Body of pancreas (tissue), 4 donors: ENCODE measurements at regions not wholly inside any gene's neighbourhood (a gene's known extent, or its start where the extent isn't known, plus 50 kb on each side); places are given as distances from the start of the nearest gene placed in this dataset.
"Not testable (repeated sequence)": the region's sequence is repeated elsewhere in the genome, so short reads cannot be mapped to it uniquely, and the experiment has no call there.

Experiments used
- ATAC-seq: fragments of 150-250 bp; one replicate; pipeline ENCODE4 v1.9.1; 2016
- DNase-seq, 4 donors: peaks; one replicate each; pipeline ENCODE4 v3.0.0-alpha.2; 2019
- H3K27ac ChIP-seq, 4 donors: fragments of 200-600 bp; sonication (generic); 1 replicate in 3 of 4; 2 replicates in 1 of 4; pipeline versions ENCODE4 v1.5.1 to v1.6.1; 2016 to 2019; ENCODE audit warnings: mild to moderate bottlenecking in 1 of 4, mixed read lengths in 1 of 4, moderate library complexity in 1 of 4
- H3K27me3 ChIP-seq, 2 donors: fragments of 200-600 bp; sonication (generic); one replicate each; pipeline ENCODE4 v1.6.0; 2016; ENCODE audit warnings: mild to moderate bottlenecking in 1 of 2
- H3K36me3 ChIP-seq, 2 donors: fragments of 200-600 bp; sonication (generic); replicated peaks in 1 of 2; 2 replicates each; pipeline ENCODE4 v1.5.1; 2016; ENCODE audit warnings: low read depth in 2 of 2; ENCODE audit not compliant: insufficient read depth in 1 of 2
- H3K4me1 ChIP-seq: fragments of 200-600 bp; sonication (generic); one replicate; pipeline ENCODE4 v1.6.0; 2016
- H3K4me3 ChIP-seq, 2 donors: fragments of 200-600 bp; sonication (generic); 1 replicate in 1 of 2; 2 replicates in 1 of 2; pipeline ENCODE4 v1.5.1; 2016 to 2019
- H3K9me3 ChIP-seq, 3 donors: fragments of 200-600 bp; sonication (generic); 1 replicate in 2 of 3; 2 replicates in 1 of 3; pipeline ENCODE4 v1.5.1; 2016
- POLR2A ChIP-seq, 3 donors: fragments of 450-650 bp; IDR thresholded peaks; one replicate each; pipeline ENCODE4 v1.6.1; 2016; ENCODE audit warnings: antibody characterized with exemption in 3 of 3, mild to moderate bottlenecking in 2 of 3
- WGBS, 2 donors: methylation state at CpG; one replicate each; pipeline ENCODE4 v1.1.5; 2017; 5-methylcytosine and 5-hydroxymethylcytosine counted together
- intact Hi-C: fragments of 100-400 bp; cut with DNase I; formaldehyde crosslinking; loops from one replicate; pipeline ENCODE4 v1.15.1; 2023
- TF ChIP-seq, protein P1 (sequence below), 7 experiments: fragments of 450-650 bp in 4 of 7; fragments of 200-600 bp in 3 of 7; sonication (generic) in 3 of 7; IDR thresholded peaks; one replicate each; pipeline ENCODE4 v1.5.1; 2016 to 2019; ENCODE audit warnings: antibody characterized with exemption in 7 of 7

GRCh38 chr1:112111734-112112133, 122.3 kb upstream of the KCND3 start:
- Histone ChIP-seq H3K36me3 (no peaks in the 10 kb centered on the region), H3K4me3 (no peak overlapping the region), H3K27ac (no peak overlapping the region), H3K9me3 (no peaks in the 10 kb centered on the region), H3K27me3 (no peaks in the 10 kb centered on the region), H3K4me1 (peaks cover 15% of the 10 kb centered on the region)
- 69 to 93% methylated on average over 1 of the region's 1 CpG for WGBS, 2 donors
- no peak for DNase-seq
- no peak for ATAC-seq
- intact Hi-C loops: no loop called here
- TF ChIP-seq, protein P1, sequence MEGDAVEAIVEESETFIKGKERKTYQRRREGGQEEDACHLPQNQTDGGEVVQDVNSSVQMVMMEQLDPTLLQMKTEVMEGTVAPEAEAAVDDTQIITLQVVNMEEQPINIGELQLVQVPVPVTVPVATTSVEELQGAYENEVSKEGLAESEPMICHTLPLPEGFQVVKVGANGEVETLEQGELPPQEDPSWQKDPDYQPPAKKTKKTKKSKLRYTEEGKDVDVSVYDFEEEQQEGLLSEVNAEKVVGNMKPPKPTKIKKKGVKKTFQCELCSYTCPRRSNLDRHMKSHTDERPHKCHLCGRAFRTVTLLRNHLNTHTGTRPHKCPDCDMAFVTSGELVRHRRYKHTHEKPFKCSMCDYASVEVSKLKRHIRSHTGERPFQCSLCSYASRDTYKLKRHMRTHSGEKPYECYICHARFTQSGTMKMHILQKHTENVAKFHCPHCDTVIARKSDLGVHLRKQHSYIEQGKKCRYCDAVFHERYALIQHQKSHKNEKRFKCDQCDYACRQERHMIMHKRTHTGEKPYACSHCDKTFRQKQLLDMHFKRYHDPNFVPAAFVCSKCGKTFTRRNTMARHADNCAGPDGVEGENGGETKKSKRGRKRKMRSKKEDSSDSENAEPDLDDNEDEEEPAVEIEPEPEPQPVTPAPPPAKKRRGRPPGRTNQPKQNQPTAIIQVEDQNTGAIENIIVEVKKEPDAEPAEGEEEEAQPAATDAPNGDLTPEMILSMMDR (IDR thresholded peaks at IDR 0.05): no peak

- H3K4me3 ChIP-seq: no peak overlapping the region
- DNase-seq (no peak), ATAC-seq (no peak)
- no peak overlapping the region for H3K27ac ChIP-seq
- peaks cover 11% of the 10 kb centered on the region for H3K4me1 ChIP-seq
- no peaks in the 10 kb centered on the region for H3K9me3 ChIP-seq
- H3K27me3 ChIP-seq: no peaks in the 10 kb centered on the region
- WGBS, 2 donors: 57 to 86% methylated on average over 1 of the region's 1 CpG
- intact Hi-C loops: no loop called here
- TF ChIP-seq, protein P1 (IDR thresholded peaks at IDR 0.05): no peak
- no peak for TF ChIP-seq POLR2A (IDR thresholded peaks at IDR 0.05)
- H3K36me3 ChIP-seq: no peaks in the 10 kb centered on the region
Observed at GRCh38 chr1:112114540-112114939, 125.1 kb upstream of the KCND3 start.

DNA sequence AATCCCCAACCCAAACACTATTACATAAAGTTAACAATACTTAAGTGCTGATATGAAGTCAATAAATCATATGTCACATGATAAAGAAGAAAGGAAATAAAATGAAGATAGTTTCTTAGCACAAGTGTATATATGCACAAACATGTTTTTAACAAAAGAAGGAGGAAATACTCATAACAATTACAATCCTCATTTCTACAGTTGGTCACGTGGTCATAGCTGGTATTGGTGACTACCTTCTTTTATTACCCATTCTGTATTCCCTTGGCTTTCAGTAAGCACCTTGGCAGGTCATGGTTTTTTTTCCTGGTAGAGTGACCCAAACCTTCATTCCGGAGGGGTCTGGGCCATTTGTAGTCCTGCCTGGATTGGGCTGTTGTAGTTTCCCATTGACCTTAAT, 137.1 kb upstream of the KCND3 start:
- H3K36me3 ChIP-seq: no peaks in the 10 kb centered on the region
- WGBS, 2 donors: 70 to 77% methylated on average over 2 of the region's 2 CpGs

DNA sequence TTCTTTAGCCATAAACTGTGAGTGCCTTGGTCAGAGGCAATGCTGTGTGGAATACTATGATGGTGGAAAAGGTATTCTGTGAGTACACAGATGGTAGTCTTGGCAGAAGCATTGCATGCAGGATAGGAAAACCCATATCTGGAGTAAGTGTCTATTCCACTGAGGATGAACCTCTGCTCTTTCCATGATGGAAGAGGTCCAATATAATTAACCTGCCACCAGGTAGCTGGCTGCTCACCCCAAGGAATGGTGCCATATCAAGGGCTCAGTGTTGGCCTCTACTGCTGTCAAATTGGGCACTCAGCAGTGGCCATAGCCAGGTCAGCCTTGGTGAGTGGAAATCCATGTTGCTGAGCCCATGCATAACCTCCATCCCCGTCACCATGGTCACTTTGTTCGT, 138.1 kb upstream of the KCND3 start:
- H3K27ac ChIP-seq, DNase-seq, intact Hi-C loops, H3K36me3 ChIP-seq, H3K27me3 ChIP-seq, ATAC-seq, H3K4me1 ChIP-seq, H3K9me3 ChIP-seq, H3K4me3 ChIP-seq: not testable (repeated sequence)
- WGBS, 2 donors: 75 to 91% methylated on average over 2 of the region's 2 CpGs

More for the DNA sequence above, 137.1 kb upstream of the KCND3 start:
- no peaks in the 10 kb centered on the region for H3K9me3 ChIP-seq
- no peak for DNase-seq
- H3K27me3 ChIP-seq: no peaks in the 10 kb centered on the region
- no peak overlapping the region for H3K4me3 ChIP-seq
- intact Hi-C loops: no loop called here
- no peak for ATAC-seq
- TF ChIP-seq, protein P1 (IDR thresholded peaks at IDR 0.05): no peak
- TF ChIP-seq POLR2A (IDR thresholded peaks at IDR 0.05): no peak
- H3K27ac ChIP-seq: no peak overlapping the region
- H3K4me1 ChIP-seq: no peaks in the 10 kb centered on the region

DNA sequence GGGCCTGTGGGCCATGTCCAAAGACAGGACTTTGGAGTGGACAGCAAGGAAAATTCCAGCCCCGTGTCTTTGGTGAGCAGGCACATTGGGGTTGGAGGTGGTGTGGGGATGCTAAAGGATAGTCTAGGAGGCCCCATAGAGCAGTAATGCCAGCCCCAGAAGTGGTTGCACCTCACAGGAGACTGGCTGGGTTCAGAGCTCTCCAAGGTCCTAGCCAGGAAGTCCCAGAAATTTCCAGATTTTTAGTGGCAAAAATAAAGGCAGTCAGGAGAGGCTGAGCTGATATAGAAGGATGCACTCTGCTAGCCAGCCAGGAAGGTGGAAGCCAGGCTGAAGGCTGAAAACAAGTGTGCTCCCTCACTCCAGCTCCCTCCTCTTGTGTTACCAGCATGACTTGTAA, 144.0 kb upstream of the KCND3 start:
- no peaks in the 10 kb centered on the region for H3K36me3 ChIP-seq
- 72 to 76% methylated on average over 1 of the region's 1 CpG for WGBS, 2 donors
- TF ChIP-seq POLR2A (IDR thresholded peaks at IDR 0.05): no peak
- TF ChIP-seq, protein P1 (IDR thresholded peaks at IDR 0.05): no peak
- H3K27ac ChIP-seq: no peak overlapping the region
- no peaks in the 10 kb centered on the region for H3K27me3 ChIP-seq
- ATAC-seq (no peak), DNase-seq (no peak)
- H3K9me3 ChIP-seq: no peaks in the 10 kb centered on the region
- H3K4me1 ChIP-seq: no peaks in the 10 kb centered on the region
- no peak overlapping the region for H3K4me3 ChIP-seq
- intact Hi-C loops: no loop called here
